ENCODE measurements at regions not wholly inside any gene's neighbourhood (a gene's known extent, or its start where the extent isn't known, plus 50 kb on each side); places are given as distances from the start of the nearest gene placed in this dataset.

DNA sequence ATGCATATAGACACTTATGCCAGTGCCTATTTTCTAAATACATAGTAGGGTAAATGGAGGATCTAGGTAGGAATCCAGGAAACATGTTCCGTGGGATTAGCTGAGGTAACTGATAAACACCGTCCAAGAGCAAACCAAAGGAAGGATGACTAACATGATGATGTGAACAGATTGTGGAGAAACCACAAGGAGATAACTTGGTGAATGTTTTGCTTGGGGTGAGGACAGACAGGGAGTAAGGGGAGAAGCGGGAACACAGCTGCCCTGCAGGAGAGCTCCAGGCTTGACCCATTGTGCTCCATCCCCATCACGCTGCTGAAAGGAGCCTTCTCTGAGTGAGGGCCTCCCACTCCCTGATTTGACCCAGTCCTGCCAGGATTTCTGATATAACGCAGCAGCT, 87.0 kb upstream of the ZC3H11B start:
- no peak overlapping the region for H3K4me3 Mint-ChIP-seq
- H3K23ac ChIP-seq (ENCODE audit: insufficient read length, low read depth, low read length) = no peak overlapping the region
- no CpG with 5 or more reads among the region's 5 CpGs for WGBS (ENCODE audit: extremely low coverage, insufficient read length, low lambda C conversion rate)
- H3K18ac ChIP-seq (ENCODE audit: insufficient read length, low read depth, low read length) = no peak overlapping the region
- no peaks in the 10 kb centered on the region for H3K4me1 ChIP-seq (ENCODE audit: insufficient read depth, low read length)
- H2BK5ac ChIP-seq (ENCODE audit: insufficient read length, low read length) = no peak overlapping the region
- H4K8ac ChIP-seq (replicated peaks; ENCODE audit: insufficient read length, low read depth, low read length) = no peak overlapping the region
- TF ChIP-seq CTCF (conservative IDR thresholded peaks at IDR 0.05) = no peak
- H4K5ac ChIP-seq (ENCODE audit: insufficient read length, low read depth, low read length) = no peak overlapping the region
- no peaks in the 10 kb centered on the region for H3K36me3 Mint-ChIP-seq (ENCODE audit: insufficient read depth in 1 of 3, low read depth in 3 of 3)
- no peaks in the 10 kb centered on the region for H3K9me3 ChIP-seq (ENCODE audit: control insufficient read depth, low read depth, low read length)
- no peak overlapping the region for H3K27ac Mint-ChIP-seq
- H3K79me1 ChIP-seq (ENCODE audit: insufficient read depth, low read depth, low read length, poor library complexity, severe bottlenecking) = no peaks in the 10 kb centered on the region
- no peak overlapping the region for H3K14ac ChIP-seq (ENCODE audit: insufficient read depth, low read length)
- DNase-seq = no peak
- H3K27ac ChIP-seq (ENCODE audit: insufficient read length, low read depth, low read length) = no peak overlapping the region
- H2AK5ac ChIP-seq (ENCODE audit: insufficient read length, low read length) = no peak overlapping the region
- no peak overlapping the region for H3T11ph ChIP-seq (ENCODE audit: low read length)
- no peaks in the 10 kb centered on the region for H3K9me3 Mint-ChIP-seq
- no peak overlapping the region for H2BK20ac ChIP-seq (ENCODE audit: low read depth, low read length, poor library complexity, severe bottlenecking)
- no peaks in the 10 kb centered on the region for H3K79me2 ChIP-seq (ENCODE audit: insufficient read depth, low read length)
- H3K4ac ChIP-seq (ENCODE audit: low read depth, low read length) = no peak overlapping the region
- H4K20me1 ChIP-seq (ENCODE audit: control insufficient read depth, insufficient read depth, insufficient read length) = no peaks in the 10 kb centered on the region
- H2BK12ac ChIP-seq (ENCODE audit: insufficient read length, low read depth, low read length) = no peak overlapping the region
- H3K4me2 ChIP-seq (ENCODE audit: insufficient read depth, insufficient read length, low read length) = no peak overlapping the region
- no peaks in the 10 kb centered on the region for H3K23me2 ChIP-seq (ENCODE audit: insufficient read length, low read depth, low read length, poor library complexity, severe bottlenecking)
- no peak overlapping the region for H3K9ac ChIP-seq (ENCODE audit: extremely low read depth, insufficient read length, low read length)
- no peak overlapping the region for H4K91ac ChIP-seq (ENCODE audit: insufficient read length, low read depth, low read length)
- no peaks in the 10 kb centered on the region for H3K4me1 Mint-ChIP-seq
- H2BK120ac ChIP-seq (ENCODE audit: low read depth, low read length, poor library complexity, severe bottlenecking) = no peak overlapping the region
- no peaks in the 10 kb centered on the region for H3K27me3 ChIP-seq (ENCODE audit: insufficient read depth, low read length)
- H2BK15ac ChIP-seq (ENCODE audit: low read depth, low read length) = no peak overlapping the region
- H2AFZ ChIP-seq (ENCODE audit: low read length) = no peak overlapping the region
- H3K56ac ChIP-seq (ENCODE audit: insufficient read length, low read depth, low read length) = no peak overlapping the region
- H3K27me3 Mint-ChIP-seq (ENCODE audit: low read depth) = no peaks in the 10 kb centered on the region; the same call in 1 of the 2 replicates

All from H9 (cell line).